Activated naive CD4-positive, alpha-beta T cell treated with Interleukin-2 at 50 U/mL for 16 hours (primary cell): ENCODE measurements at regions not wholly inside any gene's neighbourhood (a gene's known extent, or its start where the extent isn't known, plus 50 kb on each side); places are given as distances from the start of the nearest gene placed in this dataset.

Experiments used
- DNase-seq: peaks from one replicate; pipeline ENCODE4 v3.0.0-alpha.2; 2020

DNA sequence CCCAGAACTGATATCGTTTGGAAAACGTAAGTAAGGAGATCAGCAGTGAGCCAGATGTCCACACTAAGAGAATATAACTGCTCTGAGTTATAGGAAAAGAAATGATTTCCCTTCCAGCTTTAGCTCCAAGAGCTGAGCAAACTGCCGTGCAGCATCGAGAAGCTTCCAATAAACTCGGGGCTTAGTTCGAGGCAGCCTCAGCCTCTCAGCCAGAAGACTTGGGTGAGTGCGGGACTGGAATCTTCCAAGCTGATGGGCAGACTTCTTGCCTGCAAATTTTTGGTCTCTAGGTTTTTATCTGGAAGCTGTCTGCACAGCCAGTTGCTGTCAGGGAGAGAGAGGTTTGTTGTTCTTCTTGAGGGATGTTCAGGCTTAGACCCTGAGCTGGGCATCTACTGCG lies 196.1 kb downstream of the PHETA1 start:
- DNase-seq = no peak

- no peak for DNase-seq
Measured at GRCh38 chr12:111171832-111172231, 197.1 kb downstream of the PHETA1 start.

DNA sequence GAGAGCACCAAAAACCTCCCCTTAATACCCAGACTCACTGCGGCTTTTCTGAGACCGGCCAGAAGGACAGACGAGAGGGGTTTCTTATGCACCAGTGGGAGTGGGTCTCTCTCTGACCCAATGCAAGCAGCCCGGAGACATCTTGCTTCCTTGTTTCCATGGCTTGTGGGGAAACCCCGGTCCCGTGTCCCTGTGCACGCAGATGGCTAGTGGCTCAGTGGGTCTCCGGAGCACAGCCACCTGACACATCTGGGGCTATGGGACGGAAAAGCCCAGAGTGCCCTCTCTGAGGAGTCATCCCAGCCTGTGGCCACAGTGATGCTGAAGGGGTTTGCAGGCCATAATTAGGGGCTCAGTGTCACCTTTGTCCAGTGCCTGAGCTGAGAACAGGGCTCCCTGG lies 197.6 kb downstream of the PHETA1 start:
- no peak for DNase-seq

- DNase-seq = no peak
Measured at GRCh38 chr12:111170543-111170942, 198.4 kb downstream of the PHETA1 start.

- DNase-seq = no peak
Measured at GRCh38 chr12:111169456-111169855, 199.4 kb downstream of the PHETA1 start.

DNA sequence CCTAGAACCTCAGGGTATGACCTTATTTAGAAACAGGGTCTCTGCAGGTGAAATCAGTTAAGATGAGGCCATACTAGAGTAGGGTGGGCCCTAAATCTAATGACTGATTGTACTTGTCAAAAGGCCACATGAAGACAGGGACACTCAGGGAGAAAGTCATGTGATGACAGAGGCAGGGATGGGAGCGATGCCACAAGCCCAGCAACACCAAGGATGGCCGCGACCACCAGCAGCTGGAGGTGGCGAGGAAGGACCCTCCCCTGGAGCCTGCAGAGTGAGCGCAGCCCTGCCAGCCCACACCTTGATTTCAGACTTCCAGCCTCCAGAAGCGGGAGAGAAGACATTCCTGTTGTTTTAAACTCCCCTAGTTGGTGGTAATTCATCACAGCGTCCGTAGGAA lies 199.9 kb downstream of the PHETA1 start:
- DNase-seq = no peak

- no peak for DNase-seq
Measured at GRCh38 chr12:111168009-111168900, 200.6 kb downstream of the PHETA1 start.

GRCh38 chr12:111166779-111167540 lies 201.9 kb downstream of the PHETA1 start:
- DNase-seq = no peak

GRCh38 chr12:111164833-111165525 lies 203.9 kb downstream of the PHETA1 start:
- no peak for DNase-seq

DNA sequence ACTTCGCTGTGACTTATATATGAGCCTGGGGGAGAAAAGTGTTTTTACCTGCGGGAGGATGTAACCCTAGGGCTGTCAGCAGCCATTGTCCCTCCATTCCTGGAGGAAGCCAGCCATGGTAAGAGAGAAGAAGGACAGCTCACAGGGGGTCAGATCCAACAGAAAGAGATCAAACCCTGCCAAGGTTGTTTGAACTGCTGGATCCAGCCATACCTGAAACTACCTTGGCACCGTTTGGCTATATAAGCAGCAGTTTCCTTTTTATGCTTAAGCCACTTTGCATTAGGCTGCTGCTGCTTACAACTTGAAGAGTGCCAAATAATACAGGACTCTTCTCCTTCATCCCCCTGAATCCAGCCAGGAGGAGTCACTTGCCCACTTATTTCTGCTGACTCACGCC lies 205.5 kb downstream of the PHETA1 start:
- DNase-seq = no peak

DNA sequence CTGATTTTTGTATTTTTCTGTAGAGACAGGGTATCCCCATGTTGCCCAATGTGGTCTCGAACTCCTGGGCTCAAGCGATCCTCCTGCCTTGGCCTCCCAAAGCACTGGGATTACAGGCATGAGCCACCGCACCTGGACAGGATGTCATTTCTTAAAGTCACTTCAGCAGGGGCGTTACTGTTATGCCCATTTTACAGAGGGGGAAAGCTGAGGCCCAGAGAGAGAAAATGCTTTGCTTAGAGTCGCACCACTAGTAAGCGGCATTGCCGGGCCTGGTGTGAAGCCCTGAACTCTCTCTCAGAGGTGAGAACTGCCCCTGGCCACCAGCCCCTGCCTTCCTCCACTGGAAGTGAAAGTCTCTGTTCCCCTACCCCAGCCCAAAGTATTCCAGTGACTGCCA lies 207.0 kb downstream of the PHETA1 start:
- no peak for DNase-seq

GRCh38 chr12:111160350-111161241 lies 208.3 kb downstream of the PHETA1 start:
- DNase-seq = no peak

- no peak for DNase-seq
Measured at GRCh38 chr12:111158992-111159391, 209.9 kb downstream of the PHETA1 start.

- no peak for DNase-seq
Measured at GRCh38 chr12:111157486-111157885, 211.4 kb downstream of the PHETA1 start.

- DNase-seq = no peak
Measured at GRCh38 chr12:111156304-111156703, 212.6 kb downstream of the PHETA1 start.

DNA sequence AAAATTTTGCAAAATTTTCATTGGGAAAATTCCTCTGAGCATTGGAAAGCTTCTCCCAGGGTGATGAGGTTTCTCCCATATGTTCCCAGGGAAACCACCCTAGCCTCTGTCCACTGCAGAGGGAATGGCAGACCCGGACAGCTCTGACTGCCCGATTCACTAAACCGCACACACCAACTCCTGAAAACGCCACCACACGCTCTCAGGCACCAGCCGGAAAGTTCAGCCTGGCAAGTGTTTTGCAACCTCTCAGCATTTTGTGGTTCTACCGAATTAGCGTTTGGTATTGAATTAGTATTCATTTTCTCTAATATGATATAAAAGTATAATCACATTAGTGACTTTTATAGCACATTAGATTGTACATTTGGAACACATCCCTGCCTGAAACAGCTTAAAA lies 213.4 kb downstream of the PHETA1 start:
- no peak for DNase-seq

DNA sequence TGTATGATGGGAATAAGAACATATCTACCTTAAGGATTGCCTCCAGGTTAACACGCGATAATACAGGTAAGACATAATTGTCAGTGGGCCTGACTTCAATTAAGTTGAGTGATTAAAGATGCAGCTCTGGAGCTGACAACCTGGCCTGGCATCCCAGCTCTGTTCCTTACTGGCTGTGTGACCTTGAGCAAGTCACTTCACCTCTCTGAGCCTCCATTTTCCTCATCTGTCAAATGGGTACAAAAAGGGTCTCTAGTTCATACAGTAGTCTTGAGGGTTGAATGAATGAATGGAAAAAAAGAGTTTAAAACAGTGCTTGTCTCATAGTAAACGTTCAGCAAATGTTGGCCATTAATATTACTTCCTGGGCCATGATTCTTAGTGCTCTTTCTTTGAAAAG lies 213.9 kb downstream of the PHETA1 start:
- DNase-seq = no peak

DNA sequence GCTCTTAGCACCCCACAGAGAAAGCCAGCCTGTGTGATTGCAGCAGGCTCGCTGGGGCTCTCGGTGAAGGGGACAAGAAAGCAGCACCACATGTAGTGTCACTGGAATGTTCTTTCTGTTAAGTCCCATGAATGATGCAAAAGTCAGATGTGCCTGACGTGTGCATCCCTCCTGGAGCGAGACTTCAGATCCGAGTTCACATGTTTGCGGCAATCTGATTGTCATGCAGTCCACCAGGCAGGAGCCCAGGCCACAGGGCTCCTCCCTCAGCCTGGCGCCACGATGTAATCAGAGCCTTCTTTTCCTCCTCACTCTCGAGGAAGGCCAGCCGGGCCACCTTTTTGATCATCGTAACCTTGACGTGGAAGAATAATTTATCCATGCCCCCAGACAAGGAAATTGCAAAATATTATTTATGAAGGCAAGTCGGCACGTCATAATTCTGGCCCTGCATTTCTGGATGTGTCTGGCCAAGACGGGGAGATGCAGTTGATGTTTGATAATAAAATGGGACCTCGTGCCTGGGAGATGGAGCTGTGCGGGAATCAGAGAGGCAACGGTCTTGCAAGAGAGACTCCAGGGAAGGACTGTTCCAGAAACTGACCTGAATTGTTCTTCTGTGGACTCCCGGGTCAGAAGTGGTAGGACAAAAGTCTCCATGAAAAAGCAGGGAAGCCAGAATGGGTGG lies 214.6 kb downstream of the PHETA1 start:
- no peak for DNase-seq

GRCh38 chr12:111152561-111152960 lies 216.3 kb downstream of the PHETA1 start:
- DNase-seq = no peak

- no peak for DNase-seq
Measured at GRCh38 chr12:111150921-111151840, 217.7 kb downstream of the PHETA1 start.

- DNase-seq = no peak
Measured at GRCh38 chr12:111150360-111150759, 218.5 kb downstream of the PHETA1 start.
